Loucy (cell line): ENCODE measurements at regions not wholly inside any gene's neighbourhood (a gene's known extent, or its start where the extent isn't known, plus 50 kb on each side); places are given as distances from the start of the nearest gene placed in this dataset.
A peak's percentile ranks its signal among the peaks of the same experiment; 100 is the strongest.

Experiments
- H2AFZ ChIP-seq: fragments of 200-600 bp; sonication (generic); 2 replicates; pipeline ENCODE4 v1.6.0; 2016; ENCODE audit warnings: antibody characterized with exemption, mild to moderate bottlenecking, low read length, moderate library complexity
- H3F3A ChIP-seq: fragments of 200-600 bp; 2 replicates; pipeline ENCODE4 v1.6.0; 2016; ENCODE audit warnings: antibody characterized with exemption, low read depth, mild to moderate bottlenecking
- H3K27me3 ChIP-seq: fragments of 200-600 bp; sonication (generic); 2 replicates; pipeline ENCODE4 v1.6.1; 2014; ENCODE audit warnings: low read length, mild to moderate bottlenecking; ENCODE audit not compliant: insufficient read depth, poor library complexity, severe bottlenecking
- H3K36me3 ChIP-seq: fragments of 200-600 bp; sonication (generic); 2 replicates; pipeline ENCODE4 v1.6.1; 2016; ENCODE audit warnings: low read length; ENCODE audit not compliant: insufficient read depth
- H3K4me1 ChIP-seq: fragments of 200-600 bp; sonication (generic); 2 replicates; pipeline ENCODE4 v1.5.1; 2014; ENCODE audit warnings: low read length, mild to moderate bottlenecking; ENCODE audit not compliant: insufficient read depth, poor library complexity, severe bottlenecking
- H3K4me2 ChIP-seq: fragments of 200-600 bp; sonication (generic); 2 replicates; pipeline ENCODE4 v1.6.0; 2014; ENCODE audit warnings: antibody characterized with exemption, low read length, low read depth, mild to moderate bottlenecking; ENCODE audit not compliant: poor library complexity, severe bottlenecking
- H3K4me3 ChIP-seq: fragments of 200-600 bp; sonication (generic); 2 replicates; pipeline ENCODE4 v1.5.1; 2014; ENCODE audit warnings: low read length, mild to moderate bottlenecking, mixed read lengths; ENCODE audit not compliant: poor library complexity, severe bottlenecking
- H3K79me2 ChIP-seq: fragments of 200-600 bp; sonication (generic); 2 replicates; pipeline ENCODE4 v1.6.1; 2014; ENCODE audit warnings: low read length; ENCODE audit not compliant: insufficient read depth
- H3K9ac ChIP-seq: fragments of 200-600 bp; sonication (generic); 2 replicates; pipeline ENCODE4 v1.6.0; 2014; ENCODE audit warnings: mild to moderate bottlenecking, low read depth, low read length, moderate library complexity; ENCODE audit not compliant: poor library complexity, severe bottlenecking
- H3K9me2 ChIP-seq: fragments of 200-600 bp; sonication (generic); replicated peaks from 2 replicates; pipeline ENCODE4 v1.6.1; 2016; ENCODE audit warnings: low read depth, low read length, mixed read lengths
- H3K9me3 ChIP-seq: fragments of 200-600 bp; sonication (generic); 2 replicates; pipeline ENCODE4 v1.6.1; 2014; ENCODE audit warnings: mild to moderate bottlenecking, antibody characterized with exemption, low read length, low read depth; ENCODE audit not compliant: insufficient read depth
- H4K20me1 ChIP-seq: fragments of 200-600 bp; sonication (generic); 2 replicates; pipeline ENCODE4 v1.6.0; 2014; ENCODE audit warnings: antibody characterized with exemption, low read length, mild to moderate bottlenecking; ENCODE audit not compliant: insufficient read depth, poor library complexity, severe bottlenecking
- EZH2phosphoT487 ChIP-seq: fragments of 200-600 bp; IDR thresholded peaks from 2 replicates; pipeline ENCODE4 v1.6.1; 2018; ENCODE audit warnings: antibody characterized with exemption, mild to moderate bottlenecking, moderate library complexity, borderline replicate concordance
- TF ChIP-seq, protein P1 (sequence below): fragments of 200-600 bp; sonication (generic); conservative IDR thresholded peaks from 2 replicates; pipeline ENCODE4 v1.5.1; 2014; ENCODE audit warnings: mild to moderate bottlenecking, antibody characterized with exemption, low read length

DNA sequence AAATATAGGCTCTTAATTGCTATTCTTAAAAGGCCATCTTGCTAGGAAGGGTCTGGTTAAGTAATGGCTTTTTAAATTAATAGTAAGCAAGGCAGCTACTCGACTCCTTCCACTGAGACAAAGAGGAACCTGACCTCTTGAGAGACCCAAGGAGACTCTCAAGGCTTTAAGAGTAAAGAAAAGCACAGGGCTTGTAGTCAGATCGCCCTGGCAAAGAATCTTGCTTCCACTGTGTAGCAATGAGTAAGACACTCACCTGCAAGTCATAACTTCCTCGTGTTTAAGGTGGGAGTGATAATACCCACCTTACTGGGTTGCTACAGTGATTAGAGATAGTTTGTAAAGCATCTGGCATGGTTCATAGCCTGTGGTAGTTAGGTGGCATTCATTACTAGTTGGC lies 274.5 kb downstream of the TSN start:
- no peaks in the 10 kb centered on the region for H3K27me3 ChIP-seq
- H4K20me1 ChIP-seq = no peaks in the 10 kb centered on the region
- H3K9ac ChIP-seq = no peak overlapping the region
- peaks cover 32% of the 10 kb centered on the region for H3K4me1 ChIP-seq
- no peak overlapping the region for H3K4me2 ChIP-seq
- no peaks in the 10 kb centered on the region for H3K9me2 ChIP-seq
- H3K79me2 ChIP-seq = no peaks in the 10 kb centered on the region
- no peak overlapping the region for H3K4me3 ChIP-seq
- no peak for TF ChIP-seq EZH2phosphoT487
- TF ChIP-seq, protein P1, sequence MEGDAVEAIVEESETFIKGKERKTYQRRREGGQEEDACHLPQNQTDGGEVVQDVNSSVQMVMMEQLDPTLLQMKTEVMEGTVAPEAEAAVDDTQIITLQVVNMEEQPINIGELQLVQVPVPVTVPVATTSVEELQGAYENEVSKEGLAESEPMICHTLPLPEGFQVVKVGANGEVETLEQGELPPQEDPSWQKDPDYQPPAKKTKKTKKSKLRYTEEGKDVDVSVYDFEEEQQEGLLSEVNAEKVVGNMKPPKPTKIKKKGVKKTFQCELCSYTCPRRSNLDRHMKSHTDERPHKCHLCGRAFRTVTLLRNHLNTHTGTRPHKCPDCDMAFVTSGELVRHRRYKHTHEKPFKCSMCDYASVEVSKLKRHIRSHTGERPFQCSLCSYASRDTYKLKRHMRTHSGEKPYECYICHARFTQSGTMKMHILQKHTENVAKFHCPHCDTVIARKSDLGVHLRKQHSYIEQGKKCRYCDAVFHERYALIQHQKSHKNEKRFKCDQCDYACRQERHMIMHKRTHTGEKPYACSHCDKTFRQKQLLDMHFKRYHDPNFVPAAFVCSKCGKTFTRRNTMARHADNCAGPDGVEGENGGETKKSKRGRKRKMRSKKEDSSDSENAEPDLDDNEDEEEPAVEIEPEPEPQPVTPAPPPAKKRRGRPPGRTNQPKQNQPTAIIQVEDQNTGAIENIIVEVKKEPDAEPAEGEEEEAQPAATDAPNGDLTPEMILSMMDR = no peak
- H2AFZ ChIP-seq = no peak overlapping the region
- no peaks in the 10 kb centered on the region for H3K36me3 ChIP-seq
- H3K9me3 ChIP-seq = no peaks in the 10 kb centered on the region
- no peaks in the 10 kb centered on the region for H3F3A ChIP-seq

DNA sequence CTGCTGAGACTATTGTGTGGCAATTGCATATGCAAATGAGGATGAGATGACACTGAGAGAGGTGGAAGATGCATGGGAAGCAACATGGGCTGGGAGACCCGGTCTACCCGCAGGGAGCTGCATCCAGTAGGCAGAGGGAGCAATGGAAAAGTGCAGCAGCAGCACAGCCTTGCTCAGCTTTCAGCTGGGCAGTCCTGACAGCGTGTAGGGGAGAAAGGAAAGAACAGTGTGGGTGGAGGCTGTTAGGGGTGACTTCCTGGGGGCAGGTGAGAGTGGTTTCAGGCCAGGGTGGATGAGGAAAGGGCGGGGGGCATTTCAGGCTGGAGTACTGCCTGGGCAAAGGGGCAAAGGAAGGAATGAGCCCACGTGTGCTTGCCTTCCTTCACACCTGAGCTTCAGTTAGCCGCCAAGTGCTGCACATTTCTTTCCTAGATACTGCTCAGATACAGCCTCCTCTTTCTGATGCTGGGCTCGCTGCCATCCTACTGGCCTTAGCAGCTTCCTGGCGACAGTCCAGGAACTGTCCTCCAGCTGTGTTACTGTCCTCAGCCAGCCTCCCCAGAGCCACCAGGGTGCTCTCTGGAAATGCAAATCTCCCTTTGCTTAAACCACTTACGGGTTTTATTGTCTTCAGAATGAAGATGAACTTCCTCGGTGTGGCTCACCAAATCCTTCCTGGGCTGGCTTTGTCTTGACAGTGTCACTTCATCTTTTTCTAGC lies 276.3 kb downstream of the TSN start:
- H4K20me1 ChIP-seq = no peaks in the 10 kb centered on the region
- H3K4me2 ChIP-seq = peak overlapping the region; percentile 28
- TF ChIP-seq EZH2phosphoT487 = no peak
- TF ChIP-seq, protein P1 = no peak

DNA sequence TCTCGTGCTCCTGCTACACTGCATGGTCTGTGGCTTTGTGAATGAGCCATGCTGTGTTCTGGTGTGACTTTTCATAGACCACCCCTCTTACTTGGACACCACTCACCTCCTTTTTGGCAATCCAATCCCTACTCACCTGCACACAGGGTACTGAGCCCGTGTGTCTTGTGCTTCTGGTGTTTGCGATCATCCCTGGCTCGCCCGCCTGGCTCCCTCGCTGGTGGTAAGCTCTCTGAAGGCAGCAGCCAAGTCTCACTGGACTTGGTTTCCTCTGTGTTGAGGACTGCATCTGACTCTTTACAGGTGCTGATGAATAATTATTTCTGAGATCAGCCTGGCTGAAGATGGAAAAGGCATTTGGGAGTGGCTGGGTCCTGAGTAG lies 276.8 kb downstream of the TSN start:
- no peaks in the 10 kb centered on the region for H3K9me3 ChIP-seq
- H4K20me1 ChIP-seq = no peaks in the 10 kb centered on the region
- no peaks in the 10 kb centered on the region for H3K36me3 ChIP-seq
- H3K9me2 ChIP-seq = no peaks in the 10 kb centered on the region
- H3K4me2 ChIP-seq = peak overlapping the region; percentile 28
- H3F3A ChIP-seq = no peaks in the 10 kb centered on the region
- no peak overlapping the region for H3K9ac ChIP-seq
- peaks cover 32% of the 10 kb centered on the region for H3K4me1 ChIP-seq
- no peak overlapping the region for H3K4me3 ChIP-seq
- H3K27me3 ChIP-seq = no peaks in the 10 kb centered on the region
- no peaks in the 10 kb centered on the region for H3K79me2 ChIP-seq
- H2AFZ ChIP-seq = no peak overlapping the region
- TF ChIP-seq EZH2phosphoT487 = no peak
- TF ChIP-seq, protein P1 = no peak

More for the DNA sequence above, 276.3 kb downstream of the TSN start:
- H3K79me2 ChIP-seq = no peaks in the 10 kb centered on the region
- no peak overlapping the region for H3K9ac ChIP-seq
- peaks cover 32% of the 10 kb centered on the region for H3K4me1 ChIP-seq
- H3K9me2 ChIP-seq = no peaks in the 10 kb centered on the region
- no peak overlapping the region for H2AFZ ChIP-seq
- H3K36me3 ChIP-seq = no peaks in the 10 kb centered on the region
- H3K4me3 ChIP-seq = no peak overlapping the region
- no peaks in the 10 kb centered on the region for H3K9me3 ChIP-seq
- no peaks in the 10 kb centered on the region for H3K27me3 ChIP-seq
- no peaks in the 10 kb centered on the region for H3F3A ChIP-seq
